Mesenteric fat pad (tissue), 1 donor: ENCODE measurements at regions not wholly inside any gene's neighbourhood (a gene's known extent, or its start where the extent isn't known, plus 50 kb on each side); places are given as distances from the start of the nearest gene placed in this dataset.

Experiments
- DNase-seq: peaks from one replicate; pipeline ENCODE4 v3.0.0-alpha.2; 2020; ENCODE audit warnings: low spot score
- donor health status: DM: yes; HTN: yes; CAD: no.

GRCh38 chr2:120545521-120546047 lies 190.1 kb upstream of the GLI2 start:
- no peak for DNase-seq

GRCh38 chr2:120546048-120546864 lies 189.4 kb upstream of the GLI2 start:
- no peak for DNase-seq

- DNase-seq, result no peak
Observed at GRCh38 chr2:120546865-120547390, 188.7 kb upstream of the GLI2 start.

- no peak for DNase-seq
Observed at GRCh38 chr2:120547662-120548061, 188.0 kb upstream of the GLI2 start.

GRCh38 chr2:120548627-120549608 lies 186.8 kb upstream of the GLI2 start:
- DNase-seq, result no peak

GRCh38 chr2:120549841-120550240 lies 185.8 kb upstream of the GLI2 start:
- DNase-seq, result no peak

GRCh38 chr2:120550282-120550681 lies 185.4 kb upstream of the GLI2 start:
- DNase-seq, result no peak

- DNase-seq, result no peak
Observed at GRCh38 chr2:120550893-120551446, 184.7 kb upstream of the GLI2 start.

GRCh38 chr2:120551522-120551921 lies 184.1 kb upstream of the GLI2 start:
- DNase-seq, result no peak

GRCh38 chr2:120552079-120552478 lies 183.6 kb upstream of the GLI2 start:
- DNase-seq, result no peak

- peak; percentile 93 for DNase-seq
Observed at GRCh38 chr2:120552800-120553481, 182.7 kb upstream of the GLI2 start.

GRCh38 chr2:120554625-120555032 lies 181.0 kb upstream of the GLI2 start:
- no peak for DNase-seq

GRCh38 chr2:120555092-120555491 lies 180.6 kb upstream of the GLI2 start:
- DNase-seq, result no peak

GRCh38 chr2:120556911-120557310 lies 178.8 kb upstream of the GLI2 start:
- no peak for DNase-seq

- no peak for DNase-seq
Observed at GRCh38 chr2:120558847-120559246, 176.8 kb upstream of the GLI2 start.

GRCh38 chr2:120559401-120559800 lies 176.3 kb upstream of the GLI2 start:
- DNase-seq, result no peak

GRCh38 chr2:120560330-120560729 lies 175.3 kb upstream of the GLI2 start:
- no peak for DNase-seq

GRCh38 chr2:120561379-120562035 lies 174.2 kb upstream of the GLI2 start:
- DNase-seq, result no peak

GRCh38 chr2:120562218-120563005 lies 173.3 kb upstream of the GLI2 start:
- no peak for DNase-seq
